Bronchial epithelial cell (primary cell): ENCODE measurements at regions not wholly inside any gene's neighbourhood (a gene's known extent, or its start where the extent isn't known, plus 50 kb on each side); places are given as distances from the start of the nearest gene placed in this dataset.

Experiments used
- DNase-seq: peaks from one replicate; pipeline ENCODE4 v3.0.0-alpha.2; 2010; ENCODE audit warnings: low read depth
- FAIRE-seq: peaks from 2 replicates; lab custom pipeline; 2011; peaks lifted over from hg19 to GRCh38; lab: Jason Lieb, UNC
- H3K27me3 ChIP-seq: 2 replicates; pipeline ENCODE4 v1.5.1; 2011; ENCODE audit warnings: low read length; ENCODE audit not compliant: control insufficient read depth, insufficient read depth
- H3K36me3 ChIP-seq: 2 replicates; pipeline ENCODE4 v1.5.1; 2011; ENCODE audit warnings: low read length; ENCODE audit not compliant: control insufficient read depth, insufficient read depth
- H3K4me3 ChIP-seq: 2 replicates; pipeline ENCODE4 v1.5.1; 2011; ENCODE audit warnings: mild to moderate bottlenecking, low read depth, low read length, control low read depth
- TF ChIP-seq, protein P1 (sequence below): IDR thresholded peaks from 2 replicates; pipeline ENCODE4 v1.5.1; 2011; ENCODE audit warnings: mild to moderate bottlenecking, moderate library complexity, low read length, control low read depth, inconsistent platforms; ENCODE audit not compliant: insufficient read depth, severe bottlenecking

DNA sequence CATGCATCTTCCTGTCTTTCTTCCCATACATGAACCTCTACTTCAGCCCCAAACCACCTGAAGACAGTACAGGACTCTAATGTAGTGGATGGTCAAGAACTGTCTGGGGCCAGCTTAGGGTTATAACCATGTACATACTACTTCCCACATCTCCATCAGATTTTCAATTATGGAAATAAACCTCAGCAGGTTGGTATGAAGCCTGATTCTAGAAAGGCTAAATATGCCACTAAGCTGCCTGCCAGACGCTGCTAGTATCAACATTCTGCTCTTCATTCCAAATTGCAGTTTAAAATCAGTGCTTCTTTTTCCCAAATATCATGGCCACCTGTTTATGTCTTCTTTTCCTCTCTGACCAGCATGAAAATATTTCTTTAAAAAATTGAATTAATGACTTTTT lies 99.2 kb upstream of the ID4 start:
- no peak overlapping the region for H3K4me3 ChIP-seq
- TF ChIP-seq, protein P1, sequence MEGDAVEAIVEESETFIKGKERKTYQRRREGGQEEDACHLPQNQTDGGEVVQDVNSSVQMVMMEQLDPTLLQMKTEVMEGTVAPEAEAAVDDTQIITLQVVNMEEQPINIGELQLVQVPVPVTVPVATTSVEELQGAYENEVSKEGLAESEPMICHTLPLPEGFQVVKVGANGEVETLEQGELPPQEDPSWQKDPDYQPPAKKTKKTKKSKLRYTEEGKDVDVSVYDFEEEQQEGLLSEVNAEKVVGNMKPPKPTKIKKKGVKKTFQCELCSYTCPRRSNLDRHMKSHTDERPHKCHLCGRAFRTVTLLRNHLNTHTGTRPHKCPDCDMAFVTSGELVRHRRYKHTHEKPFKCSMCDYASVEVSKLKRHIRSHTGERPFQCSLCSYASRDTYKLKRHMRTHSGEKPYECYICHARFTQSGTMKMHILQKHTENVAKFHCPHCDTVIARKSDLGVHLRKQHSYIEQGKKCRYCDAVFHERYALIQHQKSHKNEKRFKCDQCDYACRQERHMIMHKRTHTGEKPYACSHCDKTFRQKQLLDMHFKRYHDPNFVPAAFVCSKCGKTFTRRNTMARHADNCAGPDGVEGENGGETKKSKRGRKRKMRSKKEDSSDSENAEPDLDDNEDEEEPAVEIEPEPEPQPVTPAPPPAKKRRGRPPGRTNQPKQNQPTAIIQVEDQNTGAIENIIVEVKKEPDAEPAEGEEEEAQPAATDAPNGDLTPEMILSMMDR, result no peak
- no peaks in the 10 kb centered on the region for H3K27me3 ChIP-seq
- DNase-seq, result no peak
- no peak for FAIRE-seq
- H3K36me3 ChIP-seq, result no peaks in the 10 kb centered on the region

DNA sequence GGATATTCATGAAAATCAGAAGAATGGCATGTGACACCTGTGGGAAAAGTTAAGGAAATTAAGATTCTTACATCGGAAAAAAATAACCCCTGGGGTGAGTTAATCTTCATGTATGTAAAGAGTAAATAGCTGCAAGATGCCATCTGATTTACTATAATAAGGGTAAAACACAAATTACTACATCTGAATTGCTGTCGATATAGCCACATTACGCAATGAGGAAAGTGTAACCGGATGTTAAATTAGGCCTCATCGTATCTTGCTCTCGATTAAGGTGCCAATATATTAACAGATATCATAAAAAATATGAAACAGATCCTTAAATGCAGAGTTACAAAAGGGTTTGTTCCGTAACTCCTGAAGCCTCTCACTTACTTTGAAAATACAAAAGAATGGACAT lies 87.4 kb upstream of the ID4 start:
- H3K36me3 ChIP-seq, result no peaks in the 10 kb centered on the region
- H3K4me3 ChIP-seq, result no peak overlapping the region
- H3K27me3 ChIP-seq, result no peaks in the 10 kb centered on the region
- DNase-seq (no peak), FAIRE-seq (no peak)
- TF ChIP-seq, protein P1, result no peak

DNA sequence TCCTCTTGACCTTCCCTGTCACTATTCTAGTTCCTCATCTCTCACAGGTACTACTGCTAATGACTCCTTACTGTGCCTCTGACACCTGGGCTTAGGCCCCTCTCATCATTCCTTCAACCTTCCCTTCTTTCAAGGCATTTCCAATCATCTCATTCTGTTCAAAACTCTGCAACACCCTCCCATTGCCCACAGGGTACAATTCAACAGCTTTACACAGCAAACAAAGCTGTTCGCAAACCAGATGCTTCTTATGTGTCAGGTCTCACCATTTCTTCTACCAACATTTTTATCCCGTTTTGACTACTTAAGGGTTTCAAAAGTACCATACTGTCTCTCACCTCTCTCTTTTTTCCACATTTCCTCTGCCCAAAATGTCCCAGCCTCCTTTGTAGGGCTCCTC lies 84.4 kb upstream of the ID4 start:
- DNase-seq, result no peak
- H3K36me3 ChIP-seq, result no peaks in the 10 kb centered on the region
- TF ChIP-seq, protein P1, result no peak
- no peak overlapping the region for H3K4me3 ChIP-seq
- FAIRE-seq, result no peak
- H3K27me3 ChIP-seq, result no peaks in the 10 kb centered on the region

DNA sequence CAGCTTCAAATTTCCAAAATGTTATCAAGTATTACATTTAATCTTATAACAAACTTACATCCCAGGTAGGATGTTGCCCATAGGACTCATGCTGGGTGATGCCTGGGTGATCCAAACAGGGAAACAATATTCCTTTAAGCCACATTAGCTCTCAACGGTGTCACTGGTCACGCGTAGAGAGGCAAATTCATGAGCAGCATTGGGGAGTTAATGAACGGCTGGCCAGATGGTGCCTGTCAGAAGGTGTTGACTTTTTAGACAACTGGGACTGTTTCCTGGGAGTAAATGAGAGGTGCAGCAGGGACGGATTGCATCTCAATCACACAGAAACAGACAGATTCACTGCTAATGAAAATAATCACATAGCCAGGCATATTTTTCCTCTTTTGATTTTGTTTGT lies 83.3 kb upstream of the ID4 start:
- Histone ChIP-seq H3K36me3 (no peaks in the 10 kb centered on the region), H3K4me3 (no peak overlapping the region), H3K27me3 (no peaks in the 10 kb centered on the region)
- DNase-seq (no peak), FAIRE-seq (no peak)
- TF ChIP-seq, protein P1, result no peak

DNA sequence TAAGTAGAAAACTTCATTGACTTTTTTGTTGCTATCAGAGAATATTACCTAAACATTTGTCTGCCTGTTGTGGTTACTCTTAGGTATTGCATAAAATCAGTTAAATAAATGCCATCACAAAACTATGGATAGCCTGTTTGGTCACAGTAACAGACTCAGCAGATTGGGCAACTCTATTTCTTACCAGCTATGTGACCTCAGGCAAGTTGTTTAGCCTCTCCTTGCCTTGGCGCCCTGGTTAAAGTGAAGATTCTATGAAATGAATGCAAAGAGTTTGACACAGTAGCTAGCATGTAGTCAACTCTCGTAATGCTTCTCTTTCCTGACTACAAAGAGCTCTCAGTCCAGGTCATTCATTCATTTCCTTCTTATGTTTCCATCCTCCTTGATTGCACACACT lies 82.5 kb upstream of the ID4 start:
- Histone ChIP-seq H3K36me3 (no peaks in the 10 kb centered on the region), H3K27me3 (no peaks in the 10 kb centered on the region), H3K4me3 (no peak overlapping the region)
- FAIRE-seq, result no peak
- TF ChIP-seq, protein P1, result no peak
- no peak for DNase-seq

DNA sequence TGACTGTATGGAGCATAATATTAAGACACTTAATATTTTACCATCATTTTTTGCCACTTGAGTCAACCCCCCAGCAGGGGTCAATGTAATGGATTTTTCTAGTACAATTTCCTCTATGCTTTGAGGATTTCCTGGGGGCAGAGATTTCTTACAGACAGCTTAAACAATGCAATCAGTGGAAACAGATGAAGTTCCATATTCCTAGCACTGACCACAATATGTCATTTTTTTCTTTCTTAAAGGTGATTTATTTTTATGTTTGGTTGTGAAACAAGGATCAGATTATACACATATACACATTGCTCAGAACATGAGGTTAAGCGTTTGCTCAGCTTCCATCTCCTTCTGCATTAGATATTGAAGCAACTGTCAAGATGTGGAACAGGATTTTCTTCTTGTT lies 82.0 kb upstream of the ID4 start:
- Histone ChIP-seq H3K4me3 (no peak overlapping the region), H3K36me3 (no peaks in the 10 kb centered on the region), H3K27me3 (no peaks in the 10 kb centered on the region)
- FAIRE-seq (no peak), DNase-seq (no peak)
- TF ChIP-seq, protein P1, result no peak
